ENCODE measurements at regions not wholly inside any gene's neighbourhood (a gene's known extent, or its start where the extent isn't known, plus 50 kb on each side); places are given as distances from the start of the nearest gene placed in this dataset.

DNA sequence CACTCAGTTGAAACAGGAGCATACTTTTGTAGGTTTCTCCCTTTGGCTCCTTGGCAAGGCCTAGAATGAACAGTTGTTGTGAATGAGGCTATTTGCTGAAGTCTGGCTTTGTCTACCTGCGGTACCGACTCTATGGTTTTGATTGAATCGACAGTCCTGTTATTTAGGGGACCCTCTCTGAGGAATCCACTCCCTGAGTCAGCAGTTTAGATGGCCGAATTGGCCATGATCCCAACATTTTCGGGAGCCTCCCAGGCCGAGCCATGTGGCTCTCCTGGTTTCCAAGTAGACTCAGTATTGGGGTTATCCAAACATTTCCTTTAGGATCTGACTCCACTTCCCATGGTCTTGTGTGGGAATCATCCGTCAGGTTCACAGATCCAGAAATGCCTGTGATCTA, 394.8 kb upstream of the MAF start:
- TF ChIP-seq EZH2phosphoT487 (IDR thresholded peaks at IDR 0.05; ENCODE audit: borderline replicate concordance) (no peak), CTCF (conservative IDR thresholded peaks at IDR 0.05; ENCODE audit: low read length) (no peak)

DNA sequence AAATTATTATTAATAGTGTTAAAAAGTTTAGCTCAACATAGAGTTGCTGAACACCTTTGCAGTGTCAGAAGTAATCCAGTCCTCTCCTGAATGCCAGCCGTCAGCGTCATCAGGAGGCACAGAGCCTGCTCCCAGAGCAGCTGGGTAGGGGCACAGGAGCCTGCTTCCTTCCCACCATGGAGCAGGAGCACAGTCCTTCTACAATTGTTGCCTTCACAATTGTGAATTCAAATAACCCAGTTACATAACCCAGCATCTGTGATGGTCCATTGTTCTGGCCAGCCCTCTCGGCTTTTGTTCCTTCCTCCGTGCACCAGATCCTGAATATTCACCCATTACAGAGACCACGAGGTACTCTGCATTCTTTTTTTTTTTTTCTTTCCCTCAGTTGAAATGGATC, 393.9 kb upstream of the MAF start:
- H3K9me3 ChIP-seq (ENCODE audit: insufficient read depth, low read depth, low read length), result no peaks in the 10 kb centered on the region
- no peak for TF ChIP-seq CTCF (conservative IDR thresholded peaks at IDR 0.05; ENCODE audit: low read length)
- TF ChIP-seq EZH2phosphoT487 (IDR thresholded peaks at IDR 0.05; ENCODE audit: borderline replicate concordance), result no peak

More for the DNA sequence above, 394.8 kb upstream of the MAF start:
- H3K9me3 ChIP-seq (ENCODE audit: insufficient read depth, low read depth, low read length), result no peaks in the 10 kb centered on the region
- no peaks in the 10 kb centered on the region for H3F3A ChIP-seq (ENCODE audit: low read depth)
- no peaks in the 10 kb centered on the region for H3K9me2 ChIP-seq (replicated peaks; ENCODE audit: low read depth, low read length)
- no peak overlapping the region for H3K4me2 ChIP-seq (ENCODE audit: low read depth, low read length, poor library complexity, severe bottlenecking)
- no peaks in the 10 kb centered on the region for H3K4me1 ChIP-seq (ENCODE audit: insufficient read depth, low read length, poor library complexity, severe bottlenecking)
- H3K27me3 ChIP-seq (ENCODE audit: insufficient read depth, low read length, poor library complexity, severe bottlenecking), result no peaks in the 10 kb centered on the region
- no peaks in the 10 kb centered on the region for H3K36me3 ChIP-seq (ENCODE audit: insufficient read depth, low read length)
- H4K20me1 ChIP-seq (ENCODE audit: insufficient read depth, low read length, poor library complexity, severe bottlenecking), result no peaks in the 10 kb centered on the region
- no peak overlapping the region for H3K4me3 ChIP-seq (ENCODE audit: low read length, poor library complexity, severe bottlenecking)
- no peak overlapping the region for H2AFZ ChIP-seq (ENCODE audit: low read length)
- H3K9ac ChIP-seq (ENCODE audit: low read depth, low read length, poor library complexity, severe bottlenecking), result no peak overlapping the region
- no peaks in the 10 kb centered on the region for H3K79me2 ChIP-seq (ENCODE audit: insufficient read depth, low read length)

GRCh38 chr16:79993629-79994209, 393.2 kb upstream of the MAF start:
- H3K9ac ChIP-seq (ENCODE audit: low read depth, low read length, poor library complexity, severe bottlenecking), result no peak overlapping the region
- no peak for TF ChIP-seq CTCF (conservative IDR thresholded peaks at IDR 0.05; ENCODE audit: low read length)
- no peak for TF ChIP-seq EZH2phosphoT487 (IDR thresholded peaks at IDR 0.05; ENCODE audit: borderline replicate concordance)
- no peaks in the 10 kb centered on the region for H3F3A ChIP-seq (ENCODE audit: low read depth)

More for the DNA sequence above, 393.9 kb upstream of the MAF start:
- no peaks in the 10 kb centered on the region for H3F3A ChIP-seq (ENCODE audit: low read depth)
- H2AFZ ChIP-seq (ENCODE audit: low read length), result no peak overlapping the region
- H4K20me1 ChIP-seq (ENCODE audit: insufficient read depth, low read length, poor library complexity, severe bottlenecking), result no peaks in the 10 kb centered on the region
- H3K79me2 ChIP-seq (ENCODE audit: insufficient read depth, low read length), result no peaks in the 10 kb centered on the region
- H3K9me2 ChIP-seq (replicated peaks; ENCODE audit: low read depth, low read length), result no peaks in the 10 kb centered on the region
- H3K27me3 ChIP-seq (ENCODE audit: insufficient read depth, low read length, poor library complexity, severe bottlenecking), result no peaks in the 10 kb centered on the region
- H3K36me3 ChIP-seq (ENCODE audit: insufficient read depth, low read length), result no peaks in the 10 kb centered on the region
- H3K4me2 ChIP-seq (ENCODE audit: low read depth, low read length, poor library complexity, severe bottlenecking), result no peak overlapping the region
- no peak overlapping the region for H3K4me3 ChIP-seq (ENCODE audit: low read length, poor library complexity, severe bottlenecking)
- no peak overlapping the region for H3K9ac ChIP-seq (ENCODE audit: low read depth, low read length, poor library complexity, severe bottlenecking)
- H3K4me1 ChIP-seq (ENCODE audit: insufficient read depth, low read length, poor library complexity, severe bottlenecking), result peaks cover 6% of the 10 kb centered on the region

More at GRCh38 chr16:79993629-79994209, 393.2 kb upstream of the MAF start:
- Histone ChIP-seq H3K36me3 (ENCODE audit: insufficient read depth, low read length) (no peaks in the 10 kb centered on the region), H3K9me2 (replicated peaks; ENCODE audit: low read depth, low read length) (no peaks in the 10 kb centered on the region), H4K20me1 (ENCODE audit: insufficient read depth, low read length, poor library complexity, severe bottlenecking) (no peaks in the 10 kb centered on the region), H3K27me3 (ENCODE audit: insufficient read depth, low read length, poor library complexity, severe bottlenecking) (no peaks in the 10 kb centered on the region), H3K4me3 (ENCODE audit: low read length, poor library complexity, severe bottlenecking) (no peak overlapping the region), H2AFZ (ENCODE audit: low read length) (no peak overlapping the region), H3K4me2 (ENCODE audit: low read depth, low read length, poor library complexity, severe bottlenecking) (no peak overlapping the region), H3K4me1 (ENCODE audit: insufficient read depth, low read length, poor library complexity, severe bottlenecking) (peaks cover 11% of the 10 kb centered on the region), H3K79me2 (ENCODE audit: insufficient read depth, low read length) (no peaks in the 10 kb centered on the region), H3K9me3 (ENCODE audit: insufficient read depth, low read depth, low read length) (no peaks in the 10 kb centered on the region)
